CD4-positive, alpha-beta T cell treated with Interleukin-12 subunit alpha and Interleukin-12 subunit beta, for 1 hour (primary cell): ENCODE measurements at regions not wholly inside any gene's neighbourhood (a gene's known extent, or its start where the extent isn't known, plus 50 kb on each side); places are given as distances from the start of the nearest gene placed in this dataset.
"Not testable (repeated sequence)": the region's sequence is repeated elsewhere in the genome, so short reads cannot be mapped to it uniquely, and the experiment has no call there.

ENCODE experiments used
- DNase-seq: peaks from one replicate; pipeline ENCODE4 v3.0.0-alpha.2; 2020

DNA sequence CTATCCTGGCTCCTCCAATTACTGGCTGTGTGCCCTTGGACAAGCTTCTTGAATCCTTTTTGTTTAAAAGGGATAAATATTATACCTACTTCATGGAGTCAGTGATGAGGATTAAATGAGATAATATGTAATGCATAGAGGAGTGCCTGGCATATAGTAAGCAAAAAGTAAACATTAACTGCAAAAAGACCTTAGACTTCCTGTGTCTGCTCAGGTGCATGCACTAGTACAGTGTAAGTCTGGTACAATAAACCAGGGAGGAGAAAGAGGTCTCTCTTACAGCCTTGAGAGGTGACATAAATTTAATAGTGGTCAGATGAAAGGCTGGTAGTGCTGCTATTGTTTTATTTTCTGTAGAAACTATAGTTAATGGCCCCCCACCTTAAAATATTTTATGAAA lies 305.2 kb upstream of the MIS18BP1 start:
- no peak for DNase-seq

DNA sequence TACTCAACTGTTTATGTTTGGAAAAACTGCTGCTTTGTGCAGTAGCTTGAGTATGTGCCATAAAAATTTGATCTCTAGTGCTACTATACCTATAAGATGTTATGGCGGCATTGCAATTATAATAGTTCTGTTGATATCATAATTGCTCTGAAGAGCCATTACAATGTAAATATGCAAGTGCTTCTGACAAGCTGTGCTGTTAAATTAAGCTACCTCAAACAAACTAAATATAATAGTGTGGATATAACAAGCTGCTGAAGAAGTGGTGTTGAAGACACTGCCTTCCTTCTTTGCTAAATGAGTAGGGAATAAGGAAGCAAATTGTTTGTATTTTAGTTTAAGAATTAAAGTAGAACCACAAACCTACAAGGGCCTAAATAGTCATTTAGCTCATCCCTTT lies 301.0 kb upstream of the MIS18BP1 start:
- DNase-seq: no peak

DNA sequence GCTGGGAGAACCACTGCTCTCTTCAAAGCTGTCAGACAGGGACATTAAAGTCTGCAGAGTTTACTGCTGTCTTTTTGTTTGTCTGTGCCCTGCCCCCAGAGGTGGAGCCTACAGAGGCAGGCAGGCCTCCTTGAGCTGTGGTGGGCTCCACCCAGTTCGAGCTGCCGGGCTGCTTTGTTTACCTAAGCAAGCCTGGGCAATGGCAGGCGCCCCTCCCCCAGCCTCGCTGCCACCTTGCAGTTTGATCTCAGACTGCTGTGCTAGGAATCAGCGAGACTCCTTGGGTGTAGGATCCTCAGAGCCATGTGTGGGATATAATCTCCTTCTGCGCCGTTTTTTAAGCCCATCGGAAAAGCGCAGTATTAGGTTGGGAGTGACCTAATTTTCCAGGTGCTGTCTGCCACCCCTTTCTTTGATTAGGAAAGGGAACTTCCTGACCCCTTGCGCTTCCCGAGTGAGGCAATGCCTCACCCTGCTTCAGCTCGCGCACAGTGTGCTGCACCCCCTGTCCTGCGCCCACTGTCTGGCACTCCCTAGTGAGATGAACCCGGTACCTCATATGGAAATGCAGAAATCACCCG lies 298.3 kb upstream of the MIS18BP1 start:
- DNase-seq: not testable (repeated sequence)

DNA sequence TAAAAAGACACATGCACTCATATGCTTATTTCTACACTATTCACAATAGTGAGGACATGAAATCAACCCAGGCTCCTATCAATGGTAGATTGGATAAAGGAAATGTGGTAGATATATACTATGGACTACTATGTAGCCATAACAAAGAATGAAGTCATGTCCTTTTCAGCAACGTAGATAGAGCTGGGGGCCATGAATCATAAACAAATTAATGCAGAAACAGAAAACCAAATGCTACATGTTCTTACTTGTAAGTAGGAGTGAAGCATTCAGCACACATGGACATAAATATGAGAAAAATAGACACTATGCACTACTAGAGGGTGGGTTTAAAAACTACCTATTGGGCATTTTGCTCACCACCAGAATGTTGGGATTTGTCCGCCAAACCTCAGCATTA lies 278.0 kb upstream of the MIS18BP1 start:
- DNase-seq: no peak

DNA sequence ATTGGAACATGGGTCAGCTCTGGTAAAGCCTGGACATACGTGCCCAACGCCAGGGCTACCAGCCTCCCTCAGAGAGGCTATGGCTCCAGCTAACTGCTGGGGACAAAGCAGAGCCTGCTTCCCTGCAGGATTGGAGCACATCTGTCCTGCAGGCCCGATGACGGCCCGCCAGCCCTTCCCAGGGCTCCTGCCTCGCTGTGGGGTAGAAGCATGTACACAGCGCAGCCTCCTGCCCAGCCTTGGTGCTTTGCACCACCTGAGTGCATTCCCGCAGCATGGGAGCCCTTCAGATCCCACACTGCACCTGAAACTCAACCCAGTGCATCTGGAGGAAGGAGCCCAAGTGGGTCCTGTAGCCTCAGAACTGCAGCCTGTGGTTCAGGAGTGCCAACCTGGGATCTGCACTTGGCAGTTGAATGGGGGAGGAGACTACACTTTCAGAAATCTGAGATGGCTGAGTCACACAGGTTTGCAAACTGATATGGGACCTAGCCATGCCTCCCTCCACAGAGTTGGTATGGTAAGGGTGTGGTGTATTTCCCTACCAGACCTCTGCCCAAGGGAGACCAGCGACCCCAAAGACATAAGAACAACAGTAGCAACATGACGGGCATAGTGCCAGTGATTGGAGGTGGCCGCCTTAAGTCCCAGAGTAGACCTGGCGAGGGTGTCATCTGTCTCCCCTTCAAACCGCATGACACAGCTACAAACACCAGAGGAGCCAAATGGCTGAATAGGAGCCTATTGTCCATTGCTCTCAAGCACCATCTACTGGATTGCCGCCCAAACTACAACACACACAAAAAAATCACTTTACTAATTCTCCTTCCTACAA lies 273.9 kb upstream of the MIS18BP1 start:
- DNase-seq: no peak

DNA sequence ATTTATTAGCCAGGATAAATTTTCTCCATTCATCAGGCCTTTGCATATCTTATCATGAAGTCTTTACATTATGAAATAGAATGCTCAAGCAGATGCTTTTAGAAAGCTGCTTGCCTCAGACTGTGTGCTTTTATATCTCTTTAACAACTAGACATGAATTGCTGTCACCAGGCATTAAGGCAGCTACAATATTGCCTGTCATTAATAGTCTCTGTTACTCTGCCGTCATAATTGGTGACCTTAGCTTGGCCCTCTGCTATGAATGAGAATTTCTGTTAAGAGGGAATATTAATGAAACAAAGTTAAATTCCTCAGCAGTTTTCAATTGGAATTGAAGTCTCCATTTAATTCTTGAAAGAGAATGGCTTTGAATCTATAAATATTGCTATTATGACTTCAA lies 266.8 kb upstream of the MIS18BP1 start:
- no peak for DNase-seq

DNA sequence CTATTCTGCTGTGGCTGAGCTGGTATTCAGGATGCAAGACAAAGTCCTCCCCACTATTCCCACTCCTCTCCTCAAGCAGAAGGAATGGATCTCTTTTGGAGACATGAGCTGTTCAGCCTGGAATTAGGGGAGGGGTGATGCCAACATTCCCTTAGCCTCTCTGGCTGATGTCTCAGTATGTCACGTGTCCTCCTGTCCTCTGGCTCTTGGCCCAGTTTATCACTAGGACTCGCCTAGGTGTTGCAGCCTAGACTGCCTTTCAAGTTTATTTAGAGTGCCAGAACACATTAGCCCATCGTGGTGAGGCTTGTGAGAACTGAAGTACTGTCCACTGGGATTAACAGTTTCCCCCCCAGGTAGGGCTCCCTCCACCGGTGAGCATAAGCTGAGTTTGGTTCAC lies 239.9 kb upstream of the MIS18BP1 start:
- DNase-seq: no peak

DNA sequence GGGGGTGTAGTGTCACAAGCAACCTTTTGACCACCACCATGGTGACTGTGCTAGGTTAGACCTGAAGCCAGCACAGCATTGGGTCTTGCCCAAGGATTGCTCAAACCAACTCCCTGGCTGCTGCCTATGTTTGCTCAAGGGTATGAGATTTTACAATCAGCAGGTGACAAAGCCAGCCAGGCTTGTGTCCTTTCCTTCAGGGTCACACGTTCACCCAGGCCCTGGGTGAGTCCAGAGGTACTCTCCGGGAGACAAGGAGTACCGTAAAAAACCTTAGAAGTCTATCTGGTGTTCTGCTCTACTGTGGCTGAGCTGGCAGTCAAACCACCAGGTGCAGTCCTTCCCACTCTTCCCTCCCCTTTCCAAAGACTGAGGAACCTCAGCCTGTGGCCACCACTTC lies 238.9 kb upstream of the MIS18BP1 start:
- DNase-seq: no peak

DNA sequence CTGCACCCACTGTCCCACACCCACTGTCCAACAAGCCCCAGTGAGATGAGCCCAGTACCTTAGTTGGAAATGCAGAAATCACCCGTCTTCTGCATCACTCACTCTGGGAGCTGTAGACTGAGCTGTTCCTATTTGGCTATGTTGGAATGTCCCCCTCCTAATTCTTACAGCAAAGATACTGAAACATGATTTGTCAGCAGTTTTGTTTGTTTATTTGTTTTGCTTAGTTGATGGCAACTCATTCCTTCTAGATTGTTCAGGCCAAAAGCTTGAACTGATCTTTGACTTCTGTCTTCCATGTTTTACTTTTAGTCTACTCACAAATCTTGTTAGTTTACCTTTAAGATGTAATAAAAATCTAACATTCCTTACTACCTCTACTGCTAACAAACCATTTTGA lies 233.6 kb upstream of the MIS18BP1 start:
- no peak for DNase-seq

DNA sequence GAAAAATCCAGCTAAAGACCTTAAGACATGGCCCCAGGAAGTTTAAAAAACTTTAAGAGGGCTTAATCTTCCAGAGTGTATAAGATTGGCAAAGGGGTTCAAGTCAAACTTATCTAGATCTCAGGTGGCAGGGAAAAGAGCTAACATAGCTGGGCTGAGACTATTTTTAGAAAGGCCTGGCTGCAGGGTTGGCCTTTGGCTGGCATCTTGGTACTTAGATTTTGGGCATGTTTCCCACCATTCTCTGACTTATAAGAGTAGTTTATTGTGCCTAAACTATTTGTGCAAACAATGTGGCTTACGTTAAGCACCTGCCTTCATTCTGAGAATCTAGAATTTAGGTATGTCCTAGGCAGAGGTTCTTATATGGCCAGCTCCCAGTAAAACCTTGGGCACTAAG lies 214.0 kb upstream of the MIS18BP1 start:
- DNase-seq: no peak

DNA sequence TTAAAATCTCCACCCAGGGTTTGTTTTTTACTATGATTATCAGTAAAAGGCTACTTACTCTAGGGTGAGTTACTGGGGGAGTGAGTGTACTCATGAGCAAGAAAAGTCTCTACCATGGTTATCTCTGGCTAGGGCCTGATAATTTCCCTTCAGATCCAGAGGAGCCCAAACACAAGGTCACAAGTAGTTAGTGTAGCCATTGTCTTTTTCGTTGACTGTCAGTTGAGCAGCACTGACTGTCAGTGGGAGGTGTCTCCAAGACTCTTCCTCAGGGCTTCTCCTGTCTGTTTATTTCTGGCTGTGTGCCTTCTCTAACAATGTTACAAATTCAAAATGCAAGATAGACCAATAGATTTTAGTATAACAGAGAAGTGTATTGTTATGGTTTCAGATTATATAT lies 181.2 kb upstream of the MIS18BP1 start:
- DNase-seq: no peak

DNA sequence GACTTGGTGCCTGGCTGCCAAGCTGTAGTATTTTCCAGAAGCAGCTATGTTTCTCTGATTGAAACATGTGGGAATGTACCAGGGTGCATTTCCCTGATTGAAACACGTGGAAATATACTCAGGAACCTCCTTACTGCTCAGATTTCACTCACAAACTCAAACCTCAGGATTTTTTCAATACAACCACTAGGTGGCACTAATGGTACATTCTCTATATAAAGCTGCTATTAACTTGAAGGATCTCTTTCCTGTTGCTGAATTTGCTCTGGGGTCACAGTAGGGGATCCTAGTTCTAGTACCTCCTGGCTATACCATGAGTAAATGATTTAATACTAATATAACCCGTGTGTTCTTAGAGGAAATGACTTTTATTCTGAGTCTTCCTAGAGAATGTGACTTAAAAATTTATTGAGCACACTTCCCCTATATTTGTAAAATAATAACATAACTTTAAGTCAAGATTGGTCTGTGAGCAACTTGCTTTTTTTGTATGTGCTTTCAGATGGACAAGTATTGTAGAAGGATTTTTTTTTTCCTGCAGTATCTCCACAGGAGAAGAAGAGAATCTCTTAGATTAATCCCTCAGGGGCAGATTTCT lies 173.8 kb upstream of the MIS18BP1 start:
- peak; percentile 15 for DNase-seq

DNA sequence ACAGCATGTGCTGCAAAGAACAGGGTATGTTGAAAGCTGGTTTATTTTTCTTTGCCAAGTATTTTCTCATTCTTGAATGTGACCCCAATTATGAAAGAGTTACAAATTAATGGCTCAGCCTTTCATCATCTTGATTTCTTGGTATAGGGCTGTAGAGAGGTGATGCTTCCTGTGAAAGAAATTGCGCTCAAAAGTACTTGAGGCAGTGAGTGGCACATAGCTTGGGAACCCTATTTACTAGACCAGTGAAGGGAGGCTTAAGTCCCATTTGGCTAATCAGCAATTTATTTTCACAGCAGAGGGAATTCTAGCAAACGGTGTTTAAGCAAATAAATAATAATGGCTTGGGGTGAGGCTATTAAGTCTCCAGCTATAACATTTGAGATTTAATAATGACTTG lies 153.9 kb upstream of the MIS18BP1 start:
- no peak for DNase-seq

DNA sequence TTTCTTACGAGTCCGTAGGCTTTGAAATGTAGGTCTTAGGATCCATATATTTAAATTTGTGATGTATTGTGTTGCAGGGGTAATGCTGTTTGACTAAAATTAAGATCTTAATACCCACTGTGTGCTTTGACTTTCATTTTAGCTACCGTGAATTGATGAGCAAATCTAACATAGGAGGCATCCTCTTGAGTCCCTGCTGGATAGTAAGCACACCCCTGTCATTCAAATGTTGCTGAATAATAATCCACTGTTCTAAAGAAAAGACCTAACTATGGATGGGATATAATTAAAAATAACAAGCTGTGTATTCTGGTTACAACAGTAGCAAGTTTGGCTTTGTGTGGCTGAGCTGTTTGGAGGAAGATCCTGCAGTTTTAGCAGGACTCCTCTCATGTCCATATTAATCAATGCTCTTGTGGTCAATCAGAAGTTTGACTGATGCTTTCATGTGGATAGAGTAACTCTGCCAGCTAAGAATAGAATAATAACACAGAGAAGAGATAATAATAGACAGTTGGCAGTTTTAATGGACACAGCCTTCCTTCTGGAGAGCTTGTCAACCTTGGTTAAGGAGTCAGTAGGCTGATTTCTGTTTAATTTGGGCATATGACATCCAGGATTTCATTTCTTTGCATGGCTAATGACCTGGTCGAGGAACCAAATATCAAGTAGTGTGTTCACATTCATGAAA lies 148.1 kb upstream of the MIS18BP1 start:
- DNase-seq: no peak

DNA sequence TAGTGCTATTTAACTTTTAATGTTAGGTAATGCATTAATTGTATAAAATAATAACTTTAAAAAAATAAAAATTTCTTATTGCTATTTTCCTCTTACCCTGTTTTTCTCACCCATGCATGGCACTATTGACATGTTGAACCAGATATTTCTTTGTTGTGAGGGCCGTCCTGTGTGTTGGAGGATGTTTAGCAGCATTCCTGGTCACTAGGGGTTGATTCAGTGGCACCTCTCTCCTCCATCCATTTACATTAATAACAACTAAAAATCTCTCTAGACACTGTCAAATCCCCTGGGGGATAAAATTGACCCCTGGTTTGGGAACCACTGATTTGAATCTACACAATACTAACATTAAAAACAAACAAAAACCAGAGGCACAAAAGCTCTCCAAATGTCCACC lies 147.5 kb upstream of the MIS18BP1 start:
- no peak for DNase-seq

DNA sequence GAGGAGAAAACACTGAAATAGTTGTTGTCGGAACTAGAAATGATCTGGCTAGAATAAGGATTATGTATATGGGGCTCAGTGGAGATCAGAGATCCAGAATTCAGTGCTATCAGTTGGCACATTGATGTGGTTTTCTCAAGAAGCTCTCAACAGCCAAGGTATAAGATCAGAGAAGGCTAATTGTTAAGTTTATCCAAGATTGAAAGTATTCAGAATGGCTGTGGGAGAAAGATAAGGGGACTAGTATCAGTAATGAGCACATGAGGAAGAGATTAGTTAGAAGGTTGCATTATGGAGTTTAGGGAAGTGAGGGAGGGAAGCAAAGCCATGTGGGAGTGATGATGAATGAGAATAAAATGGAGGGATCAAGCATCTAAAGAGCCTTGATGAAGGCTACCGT lies 128.1 kb upstream of the MIS18BP1 start:
- DNase-seq: no peak

DNA sequence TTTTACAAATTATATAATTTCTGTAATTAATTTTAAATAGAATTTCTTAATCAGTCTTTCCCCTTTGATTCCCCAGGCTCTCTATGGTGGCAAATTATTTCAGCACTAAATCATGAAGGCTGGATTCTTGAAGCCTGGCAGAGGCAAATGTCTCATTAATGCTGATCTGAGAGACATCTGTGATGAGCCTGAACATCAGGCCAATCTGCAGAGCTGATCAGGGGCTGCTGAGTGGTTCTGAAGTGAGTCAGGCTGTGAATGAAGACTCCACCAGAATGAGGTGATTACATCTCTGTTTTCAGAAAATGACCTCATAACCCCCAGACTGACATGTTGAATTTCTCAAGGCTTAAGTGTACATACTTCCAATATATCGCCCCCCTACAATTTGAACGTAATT lies 124.2 kb upstream of the MIS18BP1 start:
- no peak for DNase-seq

DNA sequence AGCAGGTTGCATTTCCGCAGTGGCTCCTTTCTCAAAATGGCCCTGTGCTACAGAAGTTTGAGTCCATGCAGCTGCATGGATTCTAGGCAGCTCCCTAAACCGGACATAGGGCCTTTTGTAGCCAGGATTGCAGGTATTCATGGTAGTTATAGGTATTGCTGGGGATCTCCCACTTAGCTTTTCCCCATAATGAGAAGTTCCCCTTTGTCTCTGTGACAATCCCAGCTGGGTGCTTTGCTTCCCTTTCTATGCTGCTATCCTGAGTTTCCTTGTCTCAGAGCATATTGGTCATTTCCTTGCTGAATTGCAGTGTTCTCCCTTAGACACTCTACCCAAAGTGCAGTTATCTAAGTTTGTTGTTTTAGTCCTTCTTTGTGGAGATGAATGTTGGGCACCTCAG lies 120.9 kb upstream of the MIS18BP1 start:
- DNase-seq: no peak

DNA sequence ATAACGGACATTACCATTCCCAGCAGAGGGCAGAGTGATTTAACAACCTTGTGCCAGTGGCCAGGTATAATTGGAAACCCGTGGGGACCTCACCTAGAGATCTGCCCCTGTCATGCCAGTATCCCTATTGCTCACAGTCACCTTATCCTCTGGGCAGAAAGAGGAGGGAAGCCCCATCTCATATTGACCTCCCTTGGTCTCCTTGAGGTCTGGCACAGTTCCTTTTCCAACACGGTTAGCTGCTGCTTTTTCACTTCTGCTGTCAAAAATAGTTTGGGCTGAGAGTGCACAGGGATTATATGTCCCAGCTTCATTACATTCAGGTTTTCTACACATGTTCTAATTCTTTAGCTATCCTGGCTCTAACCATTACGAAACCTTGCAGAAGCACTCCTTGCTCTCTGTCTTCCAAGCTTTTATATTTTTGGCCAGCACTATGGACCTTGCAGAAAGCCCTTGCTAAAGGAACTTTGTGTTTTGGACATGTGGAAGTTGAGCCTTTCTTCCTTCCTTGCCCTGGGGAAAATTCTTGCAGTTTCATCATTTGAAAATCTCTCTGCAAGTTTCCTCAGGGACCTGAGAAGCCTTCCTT lies 111.7 kb upstream of the MIS18BP1 start:
- DNase-seq: no peak

DNA sequence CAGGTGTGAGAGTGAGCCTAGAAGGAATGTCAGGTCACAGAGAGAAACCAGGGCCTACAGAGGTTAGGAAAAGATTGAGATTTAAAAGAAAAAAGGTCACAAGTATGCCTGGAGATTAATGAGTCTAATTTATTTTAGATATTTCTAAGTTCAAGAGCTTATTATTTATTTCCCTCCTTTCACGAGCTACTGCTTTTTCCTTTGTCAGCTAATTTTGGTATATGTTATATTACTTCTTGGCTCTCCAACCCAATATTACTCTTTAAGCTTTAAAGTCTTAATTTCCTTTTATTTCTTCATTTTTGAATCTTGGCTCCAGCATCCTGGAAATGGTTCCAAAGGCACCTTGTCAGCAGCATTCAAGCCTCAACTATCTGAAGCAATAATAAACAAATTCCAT lies 109.5 kb upstream of the MIS18BP1 start:
- DNase-seq: no peak

DNA sequence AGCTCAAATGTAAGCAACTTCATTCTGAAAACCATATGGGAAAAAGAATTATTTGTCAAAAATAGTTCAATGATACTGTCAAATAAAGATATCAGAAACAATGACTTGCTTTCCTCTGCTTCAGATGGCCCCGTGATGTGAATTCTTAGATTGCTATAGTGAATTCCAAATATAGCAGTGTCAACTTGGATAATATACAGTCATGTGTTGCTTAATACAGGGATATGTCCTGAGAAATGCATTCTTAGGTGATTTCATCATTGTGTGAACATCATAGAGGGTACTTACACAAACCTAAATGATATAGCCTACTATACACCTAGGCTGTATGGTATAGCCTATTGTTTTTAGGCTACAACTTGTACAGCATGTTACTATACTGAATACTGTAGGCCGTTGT lies 108.7 kb upstream of the MIS18BP1 start:
- no peak for DNase-seq

DNA sequence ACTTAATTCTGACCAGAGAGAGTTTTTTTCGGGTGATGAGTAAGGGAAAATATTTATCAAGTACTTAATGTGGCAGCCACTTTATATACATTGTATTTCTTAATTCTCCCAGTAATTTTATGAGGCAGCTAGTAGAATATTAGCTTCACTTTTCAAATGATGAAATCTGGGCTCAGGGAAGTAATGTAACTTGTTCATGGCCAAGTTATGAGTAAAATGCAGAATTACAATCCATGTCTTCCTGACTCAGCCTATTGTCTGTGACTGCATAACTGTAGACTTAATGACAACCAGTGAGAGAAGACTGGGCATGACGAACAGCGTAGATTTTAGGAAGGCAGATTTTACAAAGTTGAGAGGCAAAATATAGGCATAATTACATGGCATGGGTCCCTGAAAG lies 106.7 kb upstream of the MIS18BP1 start:
- no peak for DNase-seq

DNA sequence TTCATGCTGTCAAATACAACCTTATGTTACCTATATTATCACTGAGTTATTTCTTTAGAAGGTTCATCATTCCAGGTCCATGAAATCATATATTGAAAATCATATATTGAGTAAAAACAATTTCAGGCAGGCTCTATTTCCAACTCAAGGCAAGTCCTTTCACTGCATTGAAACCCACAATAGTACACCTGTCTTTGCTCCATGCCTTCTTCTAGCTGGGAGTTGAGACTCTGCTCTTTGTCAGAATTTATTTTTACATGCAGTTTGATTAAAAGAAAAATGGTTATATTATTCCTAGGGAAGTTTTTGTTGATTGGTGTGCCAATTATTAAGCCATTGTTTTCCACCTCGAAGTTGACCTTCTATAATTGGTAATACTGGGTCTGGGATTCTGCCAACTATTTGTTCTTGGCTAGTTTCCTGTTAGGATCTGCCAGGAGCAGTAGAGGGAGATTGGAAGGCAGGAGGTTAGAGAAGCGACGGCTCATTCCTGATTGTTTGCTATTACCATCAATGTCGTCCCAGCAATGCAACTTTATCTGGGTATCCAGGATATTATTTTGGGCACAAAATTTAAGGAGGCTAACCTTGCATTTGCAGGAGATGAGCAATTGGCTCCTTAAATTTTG lies 79.5 kb upstream of the MIS18BP1 start:
- DNase-seq: no peak
